SU-DHL-6 (cell line): ENCODE measurements at regions not wholly inside any gene's neighbourhood (a gene's known extent, or its start where the extent isn't known, plus 50 kb on each side); places are given as distances from the start of the nearest gene placed in this dataset.

Experiments
- EZH2phosphoT487 ChIP-seq: fragments of 200-600 bp; sonication (generic), shearing (Covaris generic); conservative IDR thresholded peaks from 2 replicates; pipeline ENCODE4 v1.6.1; 2018; ENCODE audit warnings: mild to moderate bottlenecking, antibody characterized with exemption, low read length, moderate library complexity, mixed read lengths
- TF ChIP-seq, protein P1 (sequence below): fragments of 200-600 bp; sonication (generic); IDR thresholded peaks from one replicate; pipeline ENCODE4 v1.5.1; 2017; ENCODE audit warnings: antibody characterized with exemption, mild to moderate bottlenecking, low read length, moderate library complexity; ENCODE audit not compliant: insufficient read depth, poor library complexity, severe bottlenecking

DNA sequence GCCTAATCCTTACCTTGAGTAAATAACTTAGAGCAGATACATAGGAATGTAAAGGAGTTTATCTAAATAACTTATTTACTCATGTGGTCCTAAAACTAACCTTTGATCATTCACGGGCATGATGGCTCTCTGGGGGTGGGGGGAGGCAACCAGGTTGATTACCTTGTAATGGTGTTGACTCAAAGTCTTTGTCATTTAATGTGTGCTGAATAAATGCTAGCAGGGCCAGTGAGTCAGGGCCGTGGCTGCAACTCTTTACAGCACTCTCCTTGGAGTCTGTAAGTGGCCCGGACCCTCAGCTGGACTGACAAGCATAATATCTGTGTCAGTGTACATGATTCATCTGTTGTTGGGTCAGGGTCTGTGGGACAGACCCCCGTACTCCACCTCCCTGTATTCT, 203.0 kb downstream of the EPM2A start:
- TF ChIP-seq, protein P1, sequence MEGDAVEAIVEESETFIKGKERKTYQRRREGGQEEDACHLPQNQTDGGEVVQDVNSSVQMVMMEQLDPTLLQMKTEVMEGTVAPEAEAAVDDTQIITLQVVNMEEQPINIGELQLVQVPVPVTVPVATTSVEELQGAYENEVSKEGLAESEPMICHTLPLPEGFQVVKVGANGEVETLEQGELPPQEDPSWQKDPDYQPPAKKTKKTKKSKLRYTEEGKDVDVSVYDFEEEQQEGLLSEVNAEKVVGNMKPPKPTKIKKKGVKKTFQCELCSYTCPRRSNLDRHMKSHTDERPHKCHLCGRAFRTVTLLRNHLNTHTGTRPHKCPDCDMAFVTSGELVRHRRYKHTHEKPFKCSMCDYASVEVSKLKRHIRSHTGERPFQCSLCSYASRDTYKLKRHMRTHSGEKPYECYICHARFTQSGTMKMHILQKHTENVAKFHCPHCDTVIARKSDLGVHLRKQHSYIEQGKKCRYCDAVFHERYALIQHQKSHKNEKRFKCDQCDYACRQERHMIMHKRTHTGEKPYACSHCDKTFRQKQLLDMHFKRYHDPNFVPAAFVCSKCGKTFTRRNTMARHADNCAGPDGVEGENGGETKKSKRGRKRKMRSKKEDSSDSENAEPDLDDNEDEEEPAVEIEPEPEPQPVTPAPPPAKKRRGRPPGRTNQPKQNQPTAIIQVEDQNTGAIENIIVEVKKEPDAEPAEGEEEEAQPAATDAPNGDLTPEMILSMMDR = no peak
- no peak for TF ChIP-seq EZH2phosphoT487
